Body of pancreas (tissue), 4 donors: ENCODE measurements at regions not wholly inside any gene's neighbourhood (a gene's known extent, or its start where the extent isn't known, plus 50 kb on each side); places are given as distances from the start of the nearest gene placed in this dataset.

ENCODE experiments used
- POLR2A ChIP-seq, 3 donors: fragments of 450-650 bp; IDR thresholded peaks; one replicate each; pipeline ENCODE4 v1.6.1; 2016; ENCODE audit warnings: antibody characterized with exemption in 3 of 3, mild to moderate bottlenecking in 2 of 3
- TF ChIP-seq, protein P1 (sequence below), 7 experiments: fragments of 450-650 bp in 4 of 7; fragments of 200-600 bp in 3 of 7; sonication (generic) in 3 of 7; IDR thresholded peaks; one replicate each; pipeline ENCODE4 v1.5.1; 2016 to 2019; ENCODE audit warnings: antibody characterized with exemption in 7 of 7

- TF ChIP-seq POLR2A (IDR thresholded peaks at IDR 0.05): no peak
- TF ChIP-seq, protein P1, sequence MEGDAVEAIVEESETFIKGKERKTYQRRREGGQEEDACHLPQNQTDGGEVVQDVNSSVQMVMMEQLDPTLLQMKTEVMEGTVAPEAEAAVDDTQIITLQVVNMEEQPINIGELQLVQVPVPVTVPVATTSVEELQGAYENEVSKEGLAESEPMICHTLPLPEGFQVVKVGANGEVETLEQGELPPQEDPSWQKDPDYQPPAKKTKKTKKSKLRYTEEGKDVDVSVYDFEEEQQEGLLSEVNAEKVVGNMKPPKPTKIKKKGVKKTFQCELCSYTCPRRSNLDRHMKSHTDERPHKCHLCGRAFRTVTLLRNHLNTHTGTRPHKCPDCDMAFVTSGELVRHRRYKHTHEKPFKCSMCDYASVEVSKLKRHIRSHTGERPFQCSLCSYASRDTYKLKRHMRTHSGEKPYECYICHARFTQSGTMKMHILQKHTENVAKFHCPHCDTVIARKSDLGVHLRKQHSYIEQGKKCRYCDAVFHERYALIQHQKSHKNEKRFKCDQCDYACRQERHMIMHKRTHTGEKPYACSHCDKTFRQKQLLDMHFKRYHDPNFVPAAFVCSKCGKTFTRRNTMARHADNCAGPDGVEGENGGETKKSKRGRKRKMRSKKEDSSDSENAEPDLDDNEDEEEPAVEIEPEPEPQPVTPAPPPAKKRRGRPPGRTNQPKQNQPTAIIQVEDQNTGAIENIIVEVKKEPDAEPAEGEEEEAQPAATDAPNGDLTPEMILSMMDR (IDR thresholded peaks at IDR 0.05): no peak
Observed at GRCh38 chr5:124796495-124796894, 50.1 kb upstream of the ZNF608 start.
